ENCODE measurements at regions not wholly inside any gene's neighbourhood (a gene's known extent, or its start where the extent isn't known, plus 50 kb on each side); places are given as distances from the start of the nearest gene placed in this dataset.

DNA sequence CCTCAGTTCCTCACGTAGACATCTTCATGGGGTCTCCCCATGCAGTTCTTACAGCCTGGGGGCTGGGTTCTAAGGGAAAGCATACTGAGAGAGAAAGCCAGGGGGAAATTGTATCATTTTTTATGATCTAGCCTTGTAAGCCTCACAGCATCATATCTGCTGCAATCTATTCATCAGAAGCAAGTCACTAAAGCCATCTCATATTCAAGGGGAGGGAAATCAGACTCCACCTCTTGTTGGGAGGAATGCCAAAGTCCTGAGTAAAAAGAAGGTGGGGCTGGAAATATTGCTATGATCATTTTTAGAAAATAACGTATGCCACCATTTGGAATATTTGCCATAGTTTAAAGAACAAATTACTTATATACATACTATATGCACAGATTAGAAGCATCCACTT, 304.6 kb downstream of the TXNL1 start:
- TF ChIP-seq, protein P1, sequence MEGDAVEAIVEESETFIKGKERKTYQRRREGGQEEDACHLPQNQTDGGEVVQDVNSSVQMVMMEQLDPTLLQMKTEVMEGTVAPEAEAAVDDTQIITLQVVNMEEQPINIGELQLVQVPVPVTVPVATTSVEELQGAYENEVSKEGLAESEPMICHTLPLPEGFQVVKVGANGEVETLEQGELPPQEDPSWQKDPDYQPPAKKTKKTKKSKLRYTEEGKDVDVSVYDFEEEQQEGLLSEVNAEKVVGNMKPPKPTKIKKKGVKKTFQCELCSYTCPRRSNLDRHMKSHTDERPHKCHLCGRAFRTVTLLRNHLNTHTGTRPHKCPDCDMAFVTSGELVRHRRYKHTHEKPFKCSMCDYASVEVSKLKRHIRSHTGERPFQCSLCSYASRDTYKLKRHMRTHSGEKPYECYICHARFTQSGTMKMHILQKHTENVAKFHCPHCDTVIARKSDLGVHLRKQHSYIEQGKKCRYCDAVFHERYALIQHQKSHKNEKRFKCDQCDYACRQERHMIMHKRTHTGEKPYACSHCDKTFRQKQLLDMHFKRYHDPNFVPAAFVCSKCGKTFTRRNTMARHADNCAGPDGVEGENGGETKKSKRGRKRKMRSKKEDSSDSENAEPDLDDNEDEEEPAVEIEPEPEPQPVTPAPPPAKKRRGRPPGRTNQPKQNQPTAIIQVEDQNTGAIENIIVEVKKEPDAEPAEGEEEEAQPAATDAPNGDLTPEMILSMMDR (IDR thresholded peaks at IDR 0.05) = no peak

DNA sequence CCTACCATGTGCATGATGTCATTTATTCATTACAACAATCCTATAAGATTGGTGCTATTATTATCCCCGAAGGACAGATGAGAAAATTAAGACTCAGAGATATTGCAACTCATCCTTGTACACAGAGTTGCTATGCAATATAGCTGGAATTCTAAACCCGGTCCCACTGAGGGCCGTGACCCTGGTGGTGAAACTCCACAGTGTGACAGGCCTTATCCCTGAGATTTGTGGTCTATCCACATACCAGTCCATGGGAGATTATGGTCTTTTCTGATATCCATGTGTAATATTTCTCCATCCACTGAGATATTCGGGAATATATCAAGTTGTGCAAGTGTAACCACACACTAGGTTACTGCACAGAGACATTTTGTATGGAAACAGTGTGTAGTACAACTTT, 305.2 kb downstream of the TXNL1 start:
- TF ChIP-seq, protein P1 (IDR thresholded peaks at IDR 0.05) = no peak

DNA sequence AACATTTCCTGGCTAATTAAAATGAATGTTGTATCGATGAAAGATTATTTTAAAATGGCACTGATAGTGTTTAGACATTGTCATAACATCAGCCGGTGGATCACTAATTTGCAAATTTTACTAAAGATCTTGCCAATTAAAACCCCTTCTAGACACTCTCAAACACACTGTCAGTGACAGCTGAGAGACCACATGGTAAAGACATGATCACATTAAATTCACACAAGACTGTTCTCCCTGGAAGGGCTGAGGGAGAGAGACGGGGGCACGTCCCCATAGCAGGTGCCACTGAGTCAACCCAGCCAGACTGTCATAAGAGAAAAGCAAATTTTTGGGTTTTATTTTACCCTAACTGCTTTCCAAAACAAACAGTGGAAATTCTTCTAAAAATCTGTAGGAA, 306.0 kb downstream of the TXNL1 start:
- TF ChIP-seq, protein P1 (IDR thresholded peaks at IDR 0.05) = no peak

DNA sequence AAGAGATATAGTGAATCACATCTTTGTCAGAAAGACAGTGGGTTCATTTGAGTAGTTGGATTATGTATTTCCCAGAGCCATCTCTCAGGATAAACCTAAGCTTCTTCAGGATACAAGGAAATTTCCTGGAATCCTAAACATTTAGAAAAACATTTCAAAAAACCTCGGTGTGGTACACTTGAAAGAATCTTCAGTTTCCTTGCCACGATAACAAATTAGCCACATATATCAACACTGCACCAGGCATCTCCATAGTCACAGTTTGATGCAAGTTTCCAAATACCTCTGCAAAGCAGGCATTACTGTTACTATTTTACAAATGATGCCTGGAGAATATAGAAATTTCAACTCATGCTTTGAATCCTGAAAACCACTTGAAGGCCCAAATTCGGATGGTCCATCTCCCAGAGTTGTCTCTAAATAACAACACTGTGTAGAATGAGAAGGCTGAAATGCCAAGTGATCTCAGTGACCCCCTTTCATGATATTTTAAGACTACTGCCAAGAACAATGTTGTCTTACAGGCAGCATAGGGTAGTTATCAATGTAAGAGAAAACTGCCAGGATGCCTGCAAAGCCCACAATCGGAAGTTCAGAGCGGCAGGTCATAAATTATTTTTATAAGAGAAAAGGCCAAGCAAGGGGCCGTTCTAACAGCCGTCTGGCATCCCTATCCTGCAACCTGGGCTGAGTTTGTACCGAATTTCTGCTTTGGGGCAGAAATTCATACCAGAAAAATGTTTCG, 307.9 kb downstream of the TXNL1 start:
- TF ChIP-seq, protein P1 (IDR thresholded peaks at IDR 0.05) = no peak

DNA sequence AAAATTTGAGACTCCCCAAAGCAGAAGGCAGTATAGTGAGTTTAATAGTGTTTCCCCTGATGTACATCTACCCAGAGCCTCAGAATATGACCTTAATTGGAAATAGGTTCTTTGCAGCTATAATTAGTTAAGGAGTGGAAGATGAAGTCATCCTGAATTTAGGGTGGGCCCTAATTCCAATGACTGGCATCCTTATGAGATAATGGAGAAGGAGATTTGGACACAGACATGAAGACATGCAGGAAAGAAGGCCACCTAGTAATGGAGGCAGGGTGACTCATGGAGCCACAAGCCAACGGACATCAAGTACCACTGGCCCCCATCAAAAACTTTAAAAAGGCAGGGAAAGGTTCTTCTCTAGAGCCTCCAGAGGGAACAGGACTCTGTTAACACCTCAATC, 308.9 kb downstream of the TXNL1 start:
- TF ChIP-seq, protein P1 (IDR thresholded peaks at IDR 0.05) = no peak

DNA sequence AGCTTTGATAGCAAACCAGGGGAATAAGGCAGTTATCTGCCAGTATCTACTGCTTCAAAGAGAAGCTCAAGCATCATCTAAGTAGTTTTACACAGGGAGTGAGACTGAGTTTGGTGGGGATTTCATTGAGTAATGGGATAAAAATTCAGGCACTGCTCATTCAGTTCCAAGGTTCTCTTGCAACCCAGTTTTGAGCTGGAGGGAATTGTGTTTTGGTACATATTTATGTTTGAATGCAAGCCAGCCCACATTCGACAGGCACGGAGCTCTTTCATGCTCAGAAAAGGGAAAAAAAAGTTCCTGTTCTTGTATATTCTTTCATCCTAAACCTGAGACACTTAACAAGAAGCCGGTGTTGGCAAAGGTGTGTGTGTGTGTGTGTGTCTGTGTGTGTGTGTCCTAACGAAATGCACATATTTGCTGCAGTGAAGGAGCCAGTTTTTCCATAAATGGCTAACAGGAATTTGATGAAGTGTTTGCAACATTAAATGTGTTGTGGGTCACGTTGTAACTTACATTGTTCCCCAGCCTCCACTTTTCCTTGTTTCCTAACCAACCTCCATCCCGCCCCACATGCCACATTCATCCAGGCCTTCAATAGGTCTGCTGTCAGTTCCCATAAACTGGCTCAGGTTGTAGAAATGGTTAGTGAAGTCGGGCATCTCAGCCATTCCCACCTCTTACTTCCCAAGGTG, 311.1 kb downstream of the TXNL1 start:
- TF ChIP-seq, protein P1 (IDR thresholded peaks at IDR 0.05) = no peak

DNA sequence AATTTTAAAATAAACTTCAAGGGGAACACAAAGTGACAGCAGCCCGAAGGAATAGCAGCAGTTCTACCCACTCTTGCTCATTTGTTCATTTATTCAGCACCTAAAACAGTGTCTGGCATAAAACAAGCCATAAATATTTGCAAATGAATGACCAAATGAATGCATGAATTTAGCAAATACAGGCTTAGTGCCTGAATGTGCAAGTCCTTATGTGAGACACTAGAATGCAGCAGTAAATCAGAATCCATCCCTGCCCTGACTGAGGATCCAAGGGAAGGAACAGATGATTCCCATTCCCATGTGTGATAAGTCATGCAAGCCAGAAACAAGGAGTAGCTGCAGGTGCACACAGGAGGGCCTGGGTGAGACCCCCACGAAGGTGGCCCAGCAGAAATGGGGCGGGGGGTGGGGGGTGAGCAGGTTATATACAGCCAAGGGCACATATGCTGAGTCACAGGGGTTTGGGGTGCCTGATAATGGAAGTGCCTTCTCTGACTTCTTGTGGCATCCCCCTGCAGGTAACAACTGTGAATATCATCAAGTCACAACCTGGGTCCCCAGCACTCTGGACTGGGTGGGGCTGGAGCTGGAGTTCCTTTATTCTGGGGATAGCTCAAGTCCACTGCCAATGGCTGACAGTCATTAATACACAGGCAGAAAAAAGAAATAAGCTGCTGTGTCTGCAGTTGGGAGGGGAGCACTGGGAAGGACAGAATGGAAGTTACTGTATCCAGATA, 311.9 kb downstream of the TXNL1 start:
- TF ChIP-seq, protein P1 (IDR thresholded peaks at IDR 0.05) = no peak
